Urothelium cell line (cell line): ENCODE measurements at regions not wholly inside any gene's neighbourhood (a gene's known extent, or its start where the extent isn't known, plus 50 kb on each side); places are given as distances from the start of the nearest gene placed in this dataset.
A peak's percentile ranks its signal among the peaks of the same experiment; 100 is the strongest.
"Not testable (repeated sequence)": the region's sequence is repeated elsewhere in the genome, so short reads cannot be mapped to it uniquely, and the experiment has no call there.

Experiments used
- DNase-seq: peaks from one replicate; pipeline ENCODE4 v3.0.0; 2011; ENCODE audit warnings: low spot score, mixed read lengths
- FAIRE-seq: peaks from 2 replicates; lab custom pipeline; 2011; peaks lifted over from hg19 to GRCh38; lab: Jason Lieb, UNC

DNA sequence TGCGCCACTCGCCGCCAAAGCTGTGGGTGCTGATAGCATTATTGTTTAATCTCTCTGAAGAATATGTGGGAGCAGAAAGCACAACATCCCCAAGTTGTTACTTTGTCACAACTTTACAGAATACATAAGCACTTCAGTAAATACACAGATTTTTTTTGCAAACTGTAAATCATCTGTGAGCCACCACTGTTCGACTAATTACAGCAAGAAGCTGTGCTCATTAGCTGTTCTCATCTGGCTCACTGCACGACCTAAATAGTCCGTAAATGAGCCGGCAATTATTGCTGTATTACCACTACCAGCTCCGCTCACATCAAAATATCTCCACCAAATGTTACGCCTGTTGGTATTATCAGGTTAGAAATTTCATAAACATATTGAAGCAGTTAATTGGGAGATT lies 228.9 kb upstream of the PRKD1 start:
- FAIRE-seq (no peak), DNase-seq (no peak)

DNA sequence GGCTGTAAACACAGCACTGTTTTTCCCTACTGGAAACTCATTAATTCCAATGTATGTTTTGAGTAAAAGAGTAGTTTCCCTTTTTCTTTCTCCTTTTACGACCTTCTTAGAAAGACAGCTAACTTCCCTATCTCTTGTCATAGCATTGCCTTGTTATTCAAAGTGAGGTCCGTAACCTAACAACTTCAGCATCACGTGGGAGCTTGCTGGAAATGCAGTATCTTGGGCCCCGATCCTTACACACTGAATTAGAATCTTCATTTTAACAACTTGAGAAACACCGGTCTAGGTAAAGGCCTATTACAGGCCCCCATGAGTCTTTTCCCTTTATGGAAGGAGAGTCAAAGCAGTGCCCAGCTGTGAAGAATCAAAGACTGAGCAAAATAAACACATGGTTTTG lies 230.7 kb upstream of the PRKD1 start:
- DNase-seq, result no peak
- no peak for FAIRE-seq

DNA sequence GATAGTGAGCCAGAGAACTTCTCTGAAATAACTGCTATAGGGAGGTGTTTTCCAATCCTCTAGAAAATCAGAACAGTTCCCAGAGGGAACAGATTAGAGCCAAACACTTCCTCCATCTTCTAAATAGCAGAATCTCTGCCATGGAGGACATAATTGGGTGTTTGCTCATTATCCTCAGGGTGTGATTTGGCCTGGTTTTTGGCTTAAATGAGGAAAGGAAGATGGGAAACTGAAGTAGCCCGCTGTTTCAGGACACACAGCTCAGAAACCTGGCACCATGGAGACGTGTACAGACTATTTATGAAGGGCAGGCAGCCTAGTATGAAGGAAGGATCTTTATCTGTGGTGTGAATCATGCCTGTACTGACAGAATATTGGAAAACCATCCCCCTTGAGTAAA lies 231.7 kb upstream of the PRKD1 start:
- no peak for FAIRE-seq

DNA sequence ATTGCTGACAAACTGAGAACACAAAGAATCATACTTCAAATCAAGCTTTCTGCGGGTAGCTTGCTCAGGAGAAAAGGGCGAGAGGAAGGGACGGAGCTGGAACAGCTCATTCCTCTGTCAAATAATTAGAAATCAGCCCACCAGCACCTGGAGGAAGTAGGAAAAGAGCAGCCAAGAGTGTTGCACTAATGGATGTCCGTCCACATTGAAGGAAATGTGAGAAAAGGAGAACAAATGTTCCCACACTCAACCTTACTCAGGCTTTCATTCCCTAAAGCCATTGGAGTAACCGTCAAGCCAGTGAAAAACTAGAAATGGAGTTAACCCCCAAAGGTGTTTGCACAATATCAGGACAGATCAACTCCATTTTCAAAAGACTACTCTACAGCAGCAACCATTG lies 233.0 kb upstream of the PRKD1 start:
- DNase-seq (no peak), FAIRE-seq (no peak)

More for the DNA sequence above, 231.7 kb upstream of the PRKD1 start:
- DNase-seq, result no peak

DNA sequence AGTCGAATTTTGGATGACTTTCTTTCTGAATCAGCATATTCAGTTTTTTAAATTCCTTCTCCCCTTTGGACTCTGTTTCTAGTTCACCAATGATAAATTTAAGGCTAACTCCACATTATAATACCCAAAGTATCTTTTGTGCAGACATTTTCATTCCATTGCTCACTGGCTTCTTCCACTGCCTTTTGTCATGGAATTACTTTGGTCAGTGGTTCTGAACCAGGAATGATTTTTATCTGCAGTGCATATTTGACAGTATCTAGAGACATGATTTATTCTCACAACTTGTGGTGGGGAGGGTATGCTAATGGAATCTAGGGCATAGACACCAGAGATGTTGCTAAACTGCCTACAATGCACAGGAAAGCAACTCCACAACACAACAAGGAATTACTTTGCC lies 234.4 kb upstream of the PRKD1 start:
- DNase-seq, result no peak

DNA sequence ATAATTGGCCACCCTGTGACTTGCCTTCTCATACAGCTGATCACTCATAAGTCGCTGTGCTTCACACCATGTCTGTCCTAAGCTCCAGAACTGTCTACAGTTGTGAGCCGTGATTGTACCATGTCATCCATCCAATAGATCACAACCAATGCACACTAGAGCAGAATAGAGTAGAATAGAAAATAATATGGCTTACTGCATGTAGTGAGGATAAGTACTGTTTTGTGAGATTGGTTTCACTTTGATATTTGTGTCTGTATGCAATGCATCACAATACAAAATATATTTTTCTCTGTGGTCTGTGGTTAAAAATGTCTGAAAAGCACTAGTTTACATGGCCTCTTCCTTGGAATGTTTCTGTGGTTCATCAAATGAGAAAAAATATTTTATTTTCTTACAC lies 237.6 kb upstream of the PRKD1 start:
- DNase-seq (no peak), FAIRE-seq (no peak)

More for the DNA sequence above, 234.4 kb upstream of the PRKD1 start:
- no peak for FAIRE-seq

DNA sequence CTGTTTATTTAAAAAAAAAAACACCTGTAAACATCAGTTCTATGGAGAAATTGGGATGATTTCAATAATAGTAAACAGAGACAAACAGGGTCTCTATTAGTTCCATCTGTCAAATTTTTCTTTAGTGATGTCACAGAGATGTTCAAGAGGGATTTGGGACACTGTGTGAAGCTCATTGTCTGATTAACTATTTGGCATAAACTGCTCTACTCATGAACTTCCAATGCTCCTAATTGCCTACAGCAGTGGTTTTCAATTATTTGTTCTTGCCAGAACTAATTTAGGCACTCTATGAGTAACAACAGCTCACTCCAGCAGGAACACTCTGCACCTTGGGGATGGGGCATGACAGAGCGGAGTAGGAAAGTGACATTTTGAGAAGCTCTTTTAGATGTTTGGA lies 250.1 kb upstream of the PRKD1 start:
- FAIRE-seq (no peak), DNase-seq (no peak)

DNA sequence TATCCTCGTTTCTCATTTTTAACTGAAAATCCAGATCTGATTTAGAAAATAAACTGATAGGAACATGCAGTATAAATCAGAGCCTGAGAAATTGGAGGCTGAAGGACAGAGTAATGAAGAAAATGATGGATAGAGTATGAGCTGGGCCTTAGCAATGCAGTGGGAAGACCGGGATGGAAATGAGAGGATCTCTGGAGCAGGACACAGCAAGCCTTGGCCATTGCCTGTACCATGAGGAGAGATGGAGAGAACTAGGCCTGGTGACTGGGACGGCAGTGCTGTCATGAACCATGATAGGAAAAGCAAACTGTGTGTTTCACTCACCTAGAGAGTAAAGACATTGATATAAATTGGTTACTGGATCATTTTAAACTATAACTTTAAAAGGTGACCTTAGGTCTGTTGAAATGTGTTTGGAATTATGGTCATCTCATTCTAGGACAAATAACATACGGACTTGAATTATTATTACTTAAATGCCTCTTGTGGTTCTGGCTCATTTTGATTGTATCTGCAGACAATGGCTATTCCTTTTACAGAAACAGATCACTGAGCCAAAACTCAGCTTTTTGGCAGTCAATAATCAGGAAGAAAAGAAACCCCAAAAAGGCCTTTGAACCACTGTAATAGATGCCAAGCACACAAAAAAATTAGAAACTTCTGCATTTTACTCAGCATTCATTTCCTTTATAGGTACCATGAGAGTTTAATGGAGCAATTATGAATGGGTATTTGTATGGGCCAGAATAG lies 251.9 kb upstream of the PRKD1 start:
- DNase-seq (no peak), FAIRE-seq (no peak)

DNA sequence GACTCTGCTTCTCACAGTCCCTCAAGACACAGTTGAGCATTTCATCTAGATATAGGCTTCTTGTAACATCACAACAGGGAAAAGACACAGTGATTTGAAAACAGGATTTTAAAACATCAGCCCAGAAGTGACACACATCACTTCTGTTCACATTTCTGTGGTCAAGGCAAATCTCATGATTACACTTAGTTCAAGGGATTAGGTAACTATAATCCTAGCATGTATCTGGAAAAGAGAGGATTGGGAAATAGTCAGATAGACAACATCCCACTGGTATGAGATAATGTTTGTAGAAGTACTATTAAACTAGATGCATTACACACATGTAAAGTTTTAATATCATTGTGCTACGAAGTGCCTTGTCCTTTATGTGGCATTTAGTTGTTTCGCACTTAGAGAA lies 252.6 kb upstream of the PRKD1 start:
- no peak for DNase-seq

DNA sequence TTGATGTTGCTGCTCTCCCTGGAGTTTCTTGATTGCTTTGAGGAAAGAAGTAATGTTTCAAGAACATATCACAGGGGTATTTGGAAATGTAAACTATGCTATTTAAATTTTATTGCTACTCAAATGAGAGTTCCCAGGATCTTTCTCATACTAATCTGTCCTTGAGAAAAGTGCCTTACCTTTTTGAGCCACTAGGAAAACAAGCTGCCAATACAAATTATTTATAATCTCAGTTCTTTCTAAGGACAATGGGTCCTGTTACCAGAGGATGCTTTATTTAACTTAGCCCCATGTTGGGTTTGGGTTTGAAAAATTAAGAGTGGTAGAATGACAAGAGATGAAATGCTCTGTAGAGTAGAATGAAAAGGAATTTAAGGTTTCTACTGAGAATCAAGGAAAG lies 258.2 kb upstream of the PRKD1 start:
- DNase-seq (no peak), FAIRE-seq (no peak)

More for the DNA sequence above, 252.6 kb upstream of the PRKD1 start:
- FAIRE-seq, result no peak

DNA sequence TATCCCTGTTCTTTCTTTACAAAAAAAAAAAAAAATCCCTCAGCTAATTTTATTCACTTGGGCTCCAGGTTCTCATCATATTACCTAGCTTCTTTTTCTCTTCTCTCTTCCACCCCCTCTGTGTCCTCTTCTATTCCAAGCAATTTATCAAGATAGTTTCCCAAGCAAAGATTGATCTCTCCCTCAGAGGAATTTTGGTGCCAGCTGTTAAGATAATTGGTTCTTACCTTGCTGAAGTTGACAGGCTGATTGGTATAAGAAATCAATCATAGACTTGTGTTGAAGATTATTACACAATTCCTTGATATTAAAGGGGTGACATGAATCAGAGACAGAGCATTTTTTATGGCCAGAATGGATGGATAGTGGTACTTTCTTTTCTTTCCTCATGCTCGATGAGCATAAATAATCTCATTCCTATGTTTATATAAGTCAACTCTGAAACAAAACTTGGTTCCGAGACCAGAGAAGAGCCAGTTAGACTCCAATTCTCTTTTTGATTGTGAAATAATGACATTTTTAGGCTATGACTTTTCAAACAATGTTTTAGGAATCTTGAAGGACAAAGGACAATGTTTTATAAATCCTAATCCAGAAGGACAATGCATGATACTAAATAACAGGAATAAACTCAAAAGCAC lies 264.1 kb upstream of the PRKD1 start:
- FAIRE-seq (no peak), DNase-seq (no peak)

DNA sequence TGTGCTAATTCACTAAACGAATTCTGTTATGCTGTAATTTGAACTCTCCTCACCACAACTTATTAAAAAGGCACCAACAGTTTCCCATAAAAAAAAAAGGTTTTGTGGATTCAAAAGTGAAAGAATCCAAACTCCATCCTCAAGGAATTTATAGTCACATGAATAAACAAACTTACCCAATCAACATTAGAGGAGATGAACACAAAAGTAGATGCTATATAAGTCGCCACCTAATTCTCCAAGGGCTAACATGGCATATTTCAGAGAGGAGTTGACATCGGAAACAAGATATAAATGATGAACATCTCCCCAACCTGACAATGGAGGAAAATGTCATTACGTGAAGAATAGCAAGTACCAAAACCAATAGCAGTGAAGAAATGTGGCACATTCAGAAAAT lies 265.5 kb upstream of the PRKD1 start:
- no peak for FAIRE-seq
- DNase-seq, result no peak

DNA sequence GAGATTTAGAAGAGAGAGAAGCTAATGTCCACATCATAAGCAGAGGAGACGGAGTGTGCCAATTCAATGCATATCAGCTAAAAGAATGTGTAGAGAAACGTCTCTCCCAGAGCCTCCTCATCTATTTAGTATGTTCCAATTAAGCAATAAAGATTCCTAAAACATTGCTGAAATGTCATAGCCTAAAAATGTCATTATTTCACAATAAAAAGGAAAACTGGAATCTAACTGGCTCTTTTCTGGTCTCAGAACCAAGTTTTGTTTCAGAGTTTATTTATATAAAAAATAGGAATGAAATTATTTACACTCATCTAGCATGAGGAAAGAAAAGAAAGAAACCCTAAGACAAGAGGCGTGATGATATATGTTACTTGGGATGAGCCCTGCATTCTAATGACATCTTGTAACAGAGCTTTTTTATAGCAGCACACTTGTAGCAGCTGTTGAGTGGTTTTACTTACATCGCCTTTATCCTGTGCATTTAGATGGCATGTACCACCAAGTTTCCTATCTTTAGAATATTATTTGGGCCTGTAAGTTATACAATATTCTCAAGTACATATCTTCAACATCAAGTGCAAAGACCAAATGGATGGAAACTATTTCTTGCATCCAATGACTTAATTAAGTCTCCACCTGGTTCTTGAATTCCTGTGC lies 266.3 kb upstream of the PRKD1 start:
- FAIRE-seq (no peak), DNase-seq (no peak)

DNA sequence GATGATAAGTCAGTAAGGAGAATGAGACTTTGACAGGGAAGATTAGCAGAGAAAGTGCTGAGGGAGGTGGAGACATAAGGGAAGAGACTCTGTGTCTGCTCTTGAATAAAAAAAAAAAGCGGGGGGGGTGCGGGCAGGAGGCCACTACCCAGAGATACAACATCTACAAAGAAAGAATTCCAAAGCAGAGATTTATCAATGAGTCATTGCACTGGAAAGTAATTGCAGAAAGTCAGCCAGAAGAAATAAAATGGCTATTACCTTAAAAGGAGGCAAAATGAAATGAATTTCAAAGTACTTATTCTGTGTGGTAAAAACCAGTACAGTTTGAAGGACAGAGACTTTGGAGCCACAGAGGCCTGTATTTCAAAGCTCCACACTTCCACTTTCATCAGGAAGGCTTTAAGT lies 267.1 kb upstream of the PRKD1 start:
- FAIRE-seq (no peak), DNase-seq (peak; percentile 27)

DNA sequence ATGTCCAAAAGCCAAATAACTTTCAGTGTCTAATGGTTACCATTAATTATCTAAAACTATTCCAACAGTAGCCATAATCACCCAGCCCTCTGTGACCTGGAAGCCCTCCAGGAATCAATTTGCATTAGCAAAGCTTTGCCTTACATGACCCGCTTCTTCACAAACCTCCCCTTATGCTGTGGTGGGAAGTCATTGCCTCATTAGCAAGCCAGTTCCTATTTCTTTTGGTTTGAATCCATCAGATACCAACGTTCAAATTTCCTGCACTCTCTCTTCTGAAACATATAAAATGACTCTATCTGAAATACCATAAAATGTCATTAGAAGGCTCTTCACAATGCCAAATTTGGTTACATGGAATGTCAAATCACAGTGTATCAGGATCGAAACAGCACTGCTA lies 268.3 kb upstream of the PRKD1 start:
- no peak for DNase-seq

DNA sequence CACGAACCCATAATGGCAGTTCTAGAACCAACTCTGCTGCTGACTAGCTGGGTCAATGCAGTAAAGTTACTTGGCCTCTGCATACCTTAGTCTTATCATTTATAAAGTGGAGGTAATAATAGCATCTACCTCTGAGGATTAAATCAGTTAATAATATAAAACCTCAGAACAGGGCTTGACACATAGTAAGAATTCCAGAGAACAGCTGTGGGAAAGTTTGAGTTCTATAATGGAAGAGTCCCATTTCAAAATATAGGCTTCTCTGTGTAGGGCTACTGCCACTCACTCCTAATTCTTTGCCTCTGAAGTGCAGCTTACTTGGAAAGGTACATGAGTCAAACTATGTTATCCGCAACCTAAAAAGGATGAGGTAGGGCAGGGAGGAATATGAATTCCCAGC lies 269.2 kb upstream of the PRKD1 start:
- FAIRE-seq, result no peak

More for the DNA sequence above, 268.3 kb upstream of the PRKD1 start:
- FAIRE-seq, result no peak

DNA sequence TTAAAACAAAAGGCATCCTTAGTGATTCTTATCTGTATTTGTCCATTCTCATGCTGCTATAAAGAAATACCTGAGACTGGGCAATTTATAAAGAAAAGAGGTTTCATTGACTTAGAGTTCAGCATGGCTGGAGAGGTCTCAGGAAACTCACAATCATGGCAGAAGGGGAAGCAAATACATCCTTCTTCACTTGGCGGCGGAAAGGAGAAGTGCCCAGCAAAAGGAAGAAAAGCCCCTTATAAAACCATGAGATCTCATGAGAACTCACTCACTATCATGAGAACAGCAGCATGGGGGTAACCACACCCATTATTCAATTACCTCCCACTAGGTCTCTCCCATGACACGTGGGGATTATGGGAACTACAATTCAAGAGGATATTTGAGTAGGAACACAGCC lies 271.1 kb upstream of the PRKD1 start:
- not testable (repeated sequence) for FAIRE-seq, DNase-seq

More for the DNA sequence above, 269.2 kb upstream of the PRKD1 start:
- DNase-seq, result no peak

DNA sequence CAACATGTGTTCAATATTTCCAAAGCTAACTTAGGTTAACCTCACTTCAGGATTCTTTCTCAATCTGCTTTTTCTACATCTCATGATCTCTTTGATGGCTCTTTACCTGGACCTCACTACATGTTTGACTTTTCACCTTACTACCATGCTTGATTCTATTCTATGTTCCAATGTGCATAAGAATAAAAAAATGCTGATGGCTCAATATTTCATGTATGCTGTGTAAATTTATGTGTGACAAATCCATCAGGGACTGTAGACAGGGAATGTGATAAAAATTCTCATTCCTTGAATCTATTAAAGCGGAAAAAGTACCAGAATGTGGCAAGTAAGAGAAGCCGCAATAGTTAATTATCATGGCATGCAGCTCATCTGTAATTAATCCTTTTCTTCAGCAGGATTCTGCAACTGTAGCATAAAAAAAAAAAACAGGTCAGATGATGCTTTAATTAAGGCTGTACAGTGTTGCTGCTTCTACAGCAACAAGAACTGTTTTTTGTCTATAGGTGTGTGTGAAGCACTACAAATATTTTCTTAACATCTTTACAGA lies 276.9 kb upstream of the PRKD1 start:
- FAIRE-seq (no peak), DNase-seq (no peak)

DNA sequence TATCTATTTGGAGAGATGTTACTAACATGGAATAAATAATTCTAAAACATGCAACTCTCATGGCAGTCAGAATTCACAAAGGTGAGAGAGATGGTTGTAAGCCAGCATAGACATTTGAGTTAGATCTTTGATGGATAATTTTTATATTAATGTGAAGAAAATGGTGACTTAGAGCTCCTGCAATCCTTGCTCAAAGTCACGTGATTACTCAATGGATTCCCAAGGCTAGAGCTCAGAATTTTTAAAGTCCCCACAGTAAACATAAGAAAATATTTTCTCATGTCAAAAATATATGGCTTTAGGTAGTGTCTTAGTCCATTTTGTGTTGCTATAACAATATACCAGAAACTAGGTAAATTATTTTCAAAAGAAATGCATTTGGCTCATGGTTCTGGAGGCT lies 281.5 kb upstream of the PRKD1 start:
- no peak for DNase-seq
- no peak for FAIRE-seq

DNA sequence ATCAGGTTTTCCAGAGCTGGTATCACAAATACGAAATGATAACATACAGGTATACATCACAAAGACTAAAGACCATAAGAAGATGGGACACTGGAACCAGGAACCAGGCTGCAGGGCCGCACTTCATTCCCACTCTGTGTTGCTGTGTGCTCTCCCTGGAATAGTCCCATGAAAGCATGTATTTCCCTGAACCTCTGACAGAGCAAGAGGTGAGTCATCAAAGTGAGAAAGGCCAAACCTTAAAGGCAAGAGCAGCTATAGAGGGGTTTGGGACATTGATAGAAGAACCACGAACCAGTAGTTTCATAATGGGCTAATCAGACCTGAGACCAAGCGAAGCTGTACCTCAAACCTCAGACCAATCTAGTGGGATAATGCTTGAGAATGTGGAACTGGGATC lies 283.0 kb upstream of the PRKD1 start:
- FAIRE-seq (no peak), DNase-seq (peak; percentile 37)

DNA sequence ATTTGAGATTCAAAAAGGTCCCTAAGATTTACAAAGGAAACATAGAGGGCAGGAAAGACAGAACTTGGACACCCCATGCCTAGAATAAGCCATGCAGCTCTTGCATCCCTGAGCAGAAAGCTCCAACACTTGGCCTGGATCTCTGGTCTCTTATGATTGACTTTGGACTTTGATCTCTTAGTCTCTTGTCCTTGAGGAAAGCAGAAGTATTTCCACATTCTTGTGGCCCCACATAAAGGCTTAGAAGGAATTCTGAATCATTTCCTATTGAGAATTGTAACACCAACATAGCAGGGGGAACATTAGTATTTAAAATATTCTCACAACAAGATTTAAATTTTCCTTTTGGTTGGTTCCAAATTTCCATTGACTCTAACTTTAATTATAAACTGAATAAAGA lies 283.7 kb upstream of the PRKD1 start:
- FAIRE-seq (no peak), DNase-seq (no peak)

DNA sequence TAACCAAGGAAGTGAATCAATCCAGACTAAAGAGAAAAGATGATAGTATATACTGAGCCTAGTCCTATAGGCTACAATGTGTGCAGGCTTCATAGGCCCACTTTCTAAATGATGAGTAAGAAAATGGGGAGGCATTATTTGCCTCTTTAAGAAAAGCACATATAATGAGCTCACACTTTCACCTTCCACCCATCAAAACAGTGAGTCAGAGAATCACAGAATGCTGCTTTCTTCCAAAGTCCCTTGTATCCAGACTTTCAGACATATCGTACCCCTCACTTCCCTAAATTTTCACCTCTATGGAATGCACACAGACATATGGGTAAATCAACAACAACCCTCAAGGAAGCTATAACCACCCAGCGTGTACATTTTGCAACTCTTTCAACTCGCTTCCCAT lies 286.4 kb upstream of the PRKD1 start:
- FAIRE-seq, result no peak
- no peak for DNase-seq
